Mesenchymal stem cell (in vitro differentiated cells and primary cell): ENCODE measurements at regions not wholly inside any gene's neighbourhood (a gene's known extent, or its start where the extent isn't known, plus 50 kb on each side); places are given as distances from the start of the nearest gene placed in this dataset.
A peak's percentile ranks its signal among the peaks of the same experiment; 100 is the strongest.
"Not testable (repeated sequence)": the region's sequence is repeated elsewhere in the genome, so short reads cannot be mapped to it uniquely, and the experiment has no call there.

ENCODE experiments used
- DNase-seq: peaks from one replicate; pipeline ENCODE4 v3.0.0-alpha.2; 2013
- H2AFZ ChIP-seq: one replicate; pipeline ENCODE4 v1.6.1; 2013; ENCODE audit warnings: low read depth, mild to moderate bottlenecking, control low read depth, inconsistent platforms, low read length, moderate library complexity
- H2AK5ac ChIP-seq: 2 replicates; pipeline ENCODE4 v1.6.1; 2013; ENCODE audit warnings: low read length, moderate library complexity, mild to moderate bottlenecking, inconsistent platforms; ENCODE audit not compliant: severe bottlenecking
- H2BK120ac ChIP-seq: one replicate; pipeline ENCODE4 v1.6.1; 2013; ENCODE audit warnings: low read depth, mild to moderate bottlenecking, inconsistent platforms, low read length, moderate library complexity
- H2BK12ac ChIP-seq, 2 experiments: one replicate each; pipeline ENCODE4 v1.6.1; 2013; ENCODE audit warnings: inconsistent platforms in 2 of 2, low read length in 2 of 2, mild to moderate bottlenecking in 2 of 2, moderate library complexity in 2 of 2, control low read depth in 1 of 2
- H2BK15ac ChIP-seq: one replicate; pipeline ENCODE4 v1.6.1; 2013; ENCODE audit warnings: mild to moderate bottlenecking, low read depth, inconsistent platforms; ENCODE audit not compliant: poor library complexity, severe bottlenecking
- H2BK5ac ChIP-seq: 2 replicates; pipeline ENCODE4 v1.6.1; 2013; ENCODE audit warnings: low read depth, mild to moderate bottlenecking, low read length, control low read depth, inconsistent platforms; ENCODE audit not compliant: poor library complexity, severe bottlenecking
- H3K14ac ChIP-seq, 2 experiments: one replicate each; pipeline ENCODE4 v1.6.1; 2013; ENCODE audit warnings: inconsistent platforms in 2 of 2, low read length in 2 of 2, control low read depth in 1 of 2, mild to moderate bottlenecking in 1 of 2, moderate library complexity in 1 of 2
- H3K18ac ChIP-seq, 2 experiments: one replicate each; pipeline ENCODE4 v1.6.1; 2013; ENCODE audit warnings: inconsistent platforms in 2 of 2, low read length in 2 of 2, control low read depth in 1 of 2, low read depth in 1 of 2, mild to moderate bottlenecking in 1 of 2
- H3K23ac ChIP-seq, 2 experiments: one replicate each; pipeline ENCODE4 v1.6.1; 2013; ENCODE audit warnings: inconsistent platforms in 2 of 2, low read length in 2 of 2, mild to moderate bottlenecking in 2 of 2, moderate library complexity in 2 of 2, control low read depth in 1 of 2
- H3K27ac ChIP-seq: 2 replicates; pipeline ENCODE4 v1.5.1; 2013; ENCODE audit warnings: mild to moderate bottlenecking, moderate library complexity, low read length, control low read depth, inconsistent platforms; ENCODE audit not compliant: poor library complexity, severe bottlenecking
- H3K27me3 ChIP-seq, 2 experiments: 2 replicates each; pipeline versions ENCODE4 v1.6.1 to v1.7.0; 2013; ENCODE audit warnings: low read length in 2 of 2, mild to moderate bottlenecking in 2 of 2, moderate library complexity in 2 of 2, control low read depth in 1 of 2, inconsistent platforms in 1 of 2; ENCODE audit not compliant: control insufficient read depth in 1 of 2, insufficient read depth in 1 of 2
- H3K36me3 ChIP-seq, 2 experiments: 2 replicates each; pipeline versions ENCODE4 v1.6.1 to v1.7.0; 2013; ENCODE audit warnings: low read length in 2 of 2, control low read depth in 1 of 2, inconsistent platforms in 1 of 2, low read depth in 1 of 2, mild to moderate bottlenecking in 1 of 2; ENCODE audit not compliant: insufficient read depth in 2 of 2, control insufficient read depth in 1 of 2
- H3K4ac ChIP-seq, 2 experiments: one replicate each; pipeline ENCODE4 v1.6.1; 2013; ENCODE audit warnings: inconsistent platforms in 2 of 2, low read length in 2 of 2, mild to moderate bottlenecking in 2 of 2, moderate library complexity in 2 of 2, control low read depth in 1 of 2, low read depth in 1 of 2
- H3K4me1 ChIP-seq: 2 replicates; pipeline ENCODE4 v1.6.1; 2013; ENCODE audit warnings: low read depth, low read length, control low read depth; ENCODE audit not compliant: control insufficient read depth, insufficient read depth
- H3K4me2 ChIP-seq: 2 replicates; pipeline ENCODE4 v1.6.1; 2013; ENCODE audit warnings: low read length, mild to moderate bottlenecking, inconsistent platforms; ENCODE audit not compliant: poor library complexity, severe bottlenecking
- H3K4me3 ChIP-seq, 2 experiments: 2 replicates each; pipeline versions ENCODE4 v1.5.1 to v1.7.0; 2013; ENCODE audit warnings: low read length in 2 of 2, mild to moderate bottlenecking in 2 of 2, control low read depth in 1 of 2, low read depth in 1 of 2; ENCODE audit not compliant: insufficient read depth in 1 of 2
- H3K79me1 ChIP-seq: replicated peaks from 2 replicates; pipeline ENCODE4 v1.6.1; 2013; ENCODE audit warnings: mild to moderate bottlenecking, control low read depth, low read length, inconsistent platforms; ENCODE audit not compliant: poor library complexity, severe bottlenecking
- H3K9ac ChIP-seq: 2 replicates; pipeline ENCODE4 v1.7.0; 2013; ENCODE audit warnings: mild to moderate bottlenecking, low read length, moderate library complexity
- H3K9me3 ChIP-seq: 2 replicates; pipeline ENCODE4 v1.7.0; 2013; ENCODE audit warnings: mild to moderate bottlenecking, low read length; ENCODE audit not compliant: control insufficient read depth
- H4K8ac ChIP-seq: one replicate; pipeline ENCODE4 v1.6.1; 2013; ENCODE audit warnings: inconsistent platforms, mild to moderate bottlenecking, low read length, moderate library complexity
- H4K91ac ChIP-seq: one replicate; pipeline ENCODE4 v1.6.1; 2013; ENCODE audit warnings: mild to moderate bottlenecking, low read length, inconsistent platforms
- WGBS: methylation state at CpG from one replicate; pipeline ENCODE4 v1.1.7; 2013; ENCODE audit warnings: mixed read lengths; 5-methylcytosine and 5-hydroxymethylcytosine counted together

DNA sequence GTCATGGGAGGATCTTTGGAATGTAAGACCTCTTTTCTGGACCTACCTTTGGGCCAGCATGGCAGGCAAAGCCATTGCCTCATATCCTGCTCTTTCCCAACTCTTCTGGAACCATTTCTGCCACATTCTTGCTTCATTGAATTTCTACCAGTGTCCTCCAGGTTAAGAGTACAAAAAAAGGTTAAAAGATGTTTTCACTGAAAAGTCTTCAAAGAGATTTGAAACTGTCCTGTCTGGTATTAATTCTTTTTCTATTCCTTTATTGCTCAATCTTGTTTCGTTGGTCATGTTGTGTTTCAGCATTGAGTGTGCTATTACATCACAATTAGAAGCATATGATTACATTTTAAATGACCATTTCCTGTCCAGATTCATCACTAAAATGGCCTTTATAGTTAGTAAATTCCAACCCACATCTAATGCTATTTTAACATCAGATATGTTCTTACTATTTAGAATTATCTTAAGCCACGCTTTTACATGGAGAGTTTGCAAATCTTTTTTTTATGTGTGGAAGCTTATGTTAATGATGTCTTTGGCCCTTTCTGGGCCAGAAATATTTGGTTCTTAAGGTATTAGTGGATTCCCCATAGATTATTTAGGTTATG lies 450.9 kb downstream of the GJA1 start:
- H3K14ac ChIP-seq = no peak overlapping the region
- no peak overlapping the region for H2AK5ac ChIP-seq
- no peaks in the 10 kb centered on the region for H3K9me3 ChIP-seq
- H3K4ac ChIP-seq = peak overlapping the region; percentile 9 to 63
- peak overlapping the region; percentile 67 for H3K9ac ChIP-seq
- H3K4me2 ChIP-seq = no peak overlapping the region
- peak overlapping the region; percentile 73 to 75 for H2BK12ac ChIP-seq
- no peak overlapping the region for H2BK15ac ChIP-seq
- no peaks in the 10 kb centered on the region for H3K36me3 ChIP-seq
- no peaks in the 10 kb centered on the region for H3K4me1 ChIP-seq
- H3K18ac ChIP-seq = peak overlapping the region; percentile 28 to 58
- peak overlapping the region in 1 of 2 experiments; percentile 5 for H3K4me3 ChIP-seq
- no peaks in the 10 kb centered on the region for H3K27me3 ChIP-seq
- 100% methylated on average over 1 of the region's 2 CpGs for WGBS
- no peak overlapping the region for H4K8ac ChIP-seq
- no peak overlapping the region for H2AFZ ChIP-seq
- no peak overlapping the region for H2BK120ac ChIP-seq
- no peak overlapping the region for H3K27ac ChIP-seq
- DNase-seq = peak; percentile 45
- H3K79me1 ChIP-seq = no peaks in the 10 kb centered on the region
- H2BK5ac ChIP-seq = no peak overlapping the region
- H3K23ac ChIP-seq = no peak overlapping the region
- no peak overlapping the region for H4K91ac ChIP-seq

DNA sequence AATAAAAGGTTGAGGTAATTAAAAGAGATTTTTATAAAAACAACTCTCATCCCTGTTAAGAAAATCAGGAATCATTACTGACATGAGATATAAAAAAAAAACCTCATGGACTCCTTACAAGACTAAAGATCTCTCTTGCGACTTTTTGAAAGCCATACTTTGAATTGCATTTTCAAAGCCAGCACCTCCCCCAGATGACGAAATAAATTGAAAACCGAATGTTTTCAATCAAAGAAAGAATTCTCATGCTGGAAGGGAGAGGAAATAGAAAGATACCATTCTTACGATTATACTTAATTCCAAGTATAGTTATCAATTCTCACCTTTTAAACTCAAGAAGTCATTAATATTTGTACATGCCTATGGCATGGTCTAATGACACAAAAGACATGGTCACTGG lies 452.3 kb downstream of the GJA1 start:
- Histone ChIP-seq H3K14ac (no peak overlapping the region), H3K4me3 (no peak overlapping the region), H2AK5ac (no peak overlapping the region), H4K8ac (no peak overlapping the region), H3K36me3 (no peaks in the 10 kb centered on the region), H2BK12ac (no peak overlapping the region), H3K9me3 (no peaks in the 10 kb centered on the region), H3K4ac (no peak overlapping the region), H3K27ac (no peak overlapping the region), H2BK5ac (no peak overlapping the region), H3K18ac (no peak overlapping the region), H3K4me1 (no peaks in the 10 kb centered on the region), H4K91ac (no peak overlapping the region), H2BK15ac (no peak overlapping the region), H2AFZ (no peak overlapping the region), H3K4me2 (no peak overlapping the region), H3K9ac (no peak overlapping the region), H3K23ac (no peak overlapping the region), H2BK120ac (no peak overlapping the region), H3K27me3 (no peaks in the 10 kb centered on the region), H3K79me1 (no peaks in the 10 kb centered on the region)
- WGBS = 100% methylated on average over 2 of the region's 4 CpGs
- no peak for DNase-seq

DNA sequence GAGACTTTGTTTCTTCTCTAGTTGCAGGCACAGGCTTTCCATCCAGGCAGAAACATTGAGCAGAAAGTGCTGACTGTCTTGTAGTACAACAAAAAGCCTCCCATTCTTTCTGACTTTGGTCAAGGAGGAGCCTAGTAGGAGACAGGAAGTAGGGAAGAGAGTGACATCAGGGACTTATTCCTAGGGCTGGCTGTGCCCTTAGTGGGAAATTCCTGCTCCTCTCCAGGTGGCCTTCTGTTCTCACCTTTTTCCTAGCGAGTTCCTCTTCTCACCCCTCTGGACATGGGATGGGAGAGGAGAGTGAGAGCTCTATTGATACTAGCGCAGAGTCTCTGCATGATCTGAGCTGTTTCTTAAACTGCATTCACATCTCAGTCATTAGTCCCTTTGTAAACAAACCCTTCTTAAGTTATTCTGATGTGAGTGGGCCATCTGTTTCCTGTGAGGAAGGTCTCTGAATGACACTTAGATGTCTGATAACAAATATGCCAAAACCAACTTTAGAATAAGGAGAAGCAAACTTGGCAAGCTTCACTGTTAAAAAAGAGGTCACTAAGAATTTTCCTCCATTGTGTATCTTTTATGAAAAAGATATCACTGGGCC lies 455.0 kb downstream of the GJA1 start:
- no peak overlapping the region for H3K4me3 ChIP-seq
- WGBS = no CpG with 5 or more reads among the region's 2 CpGs

DNA sequence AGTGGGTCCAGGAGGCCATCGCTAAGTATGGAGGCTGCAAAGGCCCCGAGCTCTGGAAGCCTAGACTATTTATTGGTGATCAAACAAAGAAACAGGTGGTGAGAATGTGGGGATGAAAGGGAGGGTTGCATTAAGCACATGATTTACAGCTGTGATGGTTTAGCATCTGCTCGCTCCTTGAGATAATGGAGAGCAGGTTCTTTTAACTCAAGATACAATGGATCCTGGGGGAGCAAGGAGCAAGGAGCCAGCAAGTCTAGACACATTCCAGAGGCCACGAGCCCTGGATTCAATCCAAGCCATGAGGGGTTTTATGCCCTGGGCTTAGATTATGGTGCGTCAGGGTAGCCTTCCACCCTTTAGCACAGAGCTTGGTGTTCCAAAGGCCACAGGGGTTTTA lies 460.3 kb downstream of the GJA1 start:
- H3K36me3 ChIP-seq, H3K4me1 ChIP-seq, H2BK120ac ChIP-seq, H3K27me3 ChIP-seq, H3K14ac ChIP-seq, H2AFZ ChIP-seq, H3K9ac ChIP-seq, H4K91ac ChIP-seq, H2BK5ac ChIP-seq, H3K4me2 ChIP-seq, H3K4me3 ChIP-seq, H2BK15ac ChIP-seq, DNase-seq, H2AK5ac ChIP-seq, H3K27ac ChIP-seq, H3K79me1 ChIP-seq, H3K23ac ChIP-seq, H3K18ac ChIP-seq, H3K9me3 ChIP-seq, H4K8ac ChIP-seq, H2BK12ac ChIP-seq, H3K4ac ChIP-seq: not testable (repeated sequence)
- WGBS = 79% methylated on average over 5 of the region's 5 CpGs

More for the DNA sequence above, 455.0 kb downstream of the GJA1 start:
- H4K91ac ChIP-seq = no peak overlapping the region
- H3K36me3 ChIP-seq = no peaks in the 10 kb centered on the region
- peak; percentile 64 for DNase-seq
- no peaks in the 10 kb centered on the region for H3K4me1 ChIP-seq
- H2BK15ac ChIP-seq = no peak overlapping the region
- H3K9ac ChIP-seq = no peak overlapping the region
- no peak overlapping the region for H3K4me2 ChIP-seq
- peak overlapping the region; percentile 7 to 72 for H3K18ac ChIP-seq
- H4K8ac ChIP-seq = no peak overlapping the region
- H2BK5ac ChIP-seq = no peak overlapping the region
- no peaks in the 10 kb centered on the region for H3K79me1 ChIP-seq
- H2AK5ac ChIP-seq = no peak overlapping the region
- no peaks in the 10 kb centered on the region for H3K9me3 ChIP-seq
- H3K4ac ChIP-seq = peak overlapping the region in 1 of 2 experiments; percentile 67
- no peaks in the 10 kb centered on the region for H3K27me3 ChIP-seq
- H2BK120ac ChIP-seq = no peak overlapping the region
- H2BK12ac ChIP-seq = peak overlapping the region in 1 of 2 experiments; percentile 86
- H3K14ac ChIP-seq = no peak overlapping the region
- peak overlapping the region; percentile 72 for H2AFZ ChIP-seq
- H3K23ac ChIP-seq = peak overlapping the region in 1 of 2 experiments; percentile 77
- H3K27ac ChIP-seq = no peak overlapping the region
